Stimulated activated CD4-positive, alpha-beta T cell treated with anti-CD3 and anti-CD28 coated beads, Interleukin-1b, Interleukin-23, amount 100 ng/mL, for 1 hour (primary cell): ENCODE measurements at regions not wholly inside any gene's neighbourhood (a gene's known extent, or its start where the extent isn't known, plus 50 kb on each side); places are given as distances from the start of the nearest gene placed in this dataset.
"Not testable (repeated sequence)": the region's sequence is repeated elsewhere in the genome, so short reads cannot be mapped to it uniquely, and the experiment has no call there.

Source experiments
- DNase-seq, 2 donors: peaks; one replicate each; pipeline ENCODE4 v3.0.0-alpha.2; 2020; ENCODE audit warnings: low read depth in 2 of 2

DNA sequence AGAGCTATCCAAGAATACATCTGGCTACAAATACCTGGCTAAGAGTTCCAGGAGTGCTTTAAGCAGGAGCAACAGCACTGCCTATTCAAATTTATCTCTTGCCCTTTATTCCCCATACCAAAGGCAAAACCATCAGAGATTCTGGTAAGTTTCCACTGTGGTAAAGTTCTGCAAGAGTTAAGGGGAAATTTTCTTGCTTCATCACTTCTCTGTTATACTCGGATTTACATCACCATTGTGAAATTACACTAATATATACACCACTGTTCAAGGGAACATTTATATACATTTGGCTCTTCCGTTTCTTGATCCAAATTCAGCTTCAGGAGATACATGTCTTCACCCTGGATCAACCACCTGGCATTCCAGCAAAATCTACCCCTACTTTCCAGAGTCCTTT is 70.8 kb upstream of the PTPN13 start:
- DNase-seq = no peak

DNA sequence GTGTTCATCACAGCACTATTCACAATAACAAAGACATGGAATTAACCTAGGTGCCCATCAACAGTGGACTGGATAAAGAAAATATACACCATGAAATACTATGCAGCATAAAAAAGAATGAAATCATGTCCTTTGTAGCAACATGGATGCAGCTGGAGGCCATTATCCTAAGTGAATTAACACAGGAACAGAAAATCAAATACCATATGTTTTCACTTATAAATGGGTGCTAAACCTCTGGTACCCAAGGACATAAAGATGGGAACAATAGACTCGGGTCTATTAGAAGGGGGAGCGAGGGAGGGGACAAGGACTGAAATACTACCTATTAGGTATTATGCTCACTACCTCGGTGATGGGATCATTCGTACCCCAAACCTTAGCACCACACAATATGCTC is 66.4 kb upstream of the PTPN13 start:
- DNase-seq = not testable (repeated sequence)

GRCh38 chr4:86529436-86529835 is 64.7 kb upstream of the PTPN13 start:
- no peak for DNase-seq

DNA sequence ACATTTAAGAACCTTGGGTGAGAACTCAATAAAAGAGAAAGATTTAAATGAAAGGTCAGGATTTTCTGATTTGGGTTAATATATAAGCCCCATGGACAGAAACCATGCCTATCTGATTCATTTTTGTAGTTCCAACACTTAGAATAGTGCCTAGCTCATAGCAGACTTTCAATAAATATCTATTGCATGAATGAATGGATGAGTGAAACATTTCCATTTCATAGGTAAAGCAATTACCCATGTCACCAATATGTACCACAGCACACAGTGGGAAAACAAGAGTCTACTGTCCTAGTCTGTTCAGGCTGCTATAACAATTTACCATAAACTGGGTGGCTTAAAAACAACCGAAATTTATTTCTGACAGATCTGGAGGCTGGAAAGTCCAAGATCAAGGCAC is 63.9 kb upstream of the PTPN13 start:
- DNase-seq = no peak

- no peak for DNase-seq
These were observed 62.7 kb upstream of the PTPN13 start for GRCh38 chr4:86531440-86531839.

DNA sequence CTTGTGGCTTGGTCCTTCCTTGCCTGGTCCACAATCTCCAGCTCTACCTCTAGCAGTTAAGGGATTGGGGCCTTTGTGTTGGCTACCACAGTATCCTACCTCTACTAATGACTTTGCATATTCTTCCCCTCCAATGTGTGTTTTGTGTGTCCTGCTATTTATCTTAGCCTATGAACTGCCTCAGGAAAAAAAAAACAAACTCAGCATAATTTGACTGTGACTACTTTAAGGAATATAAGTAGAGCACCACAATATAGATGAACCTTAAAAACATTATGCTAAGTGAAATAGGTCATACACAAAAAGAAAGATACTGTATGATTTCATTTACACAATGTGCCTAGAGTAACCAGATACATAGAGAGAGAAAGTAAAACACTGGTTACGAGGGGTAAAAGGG is 61.3 kb upstream of the PTPN13 start:
- DNase-seq = no peak

- DNase-seq = no peak
These were observed 58.0 kb upstream of the PTPN13 start for GRCh38 chr4:86536151-86536550.

DNA sequence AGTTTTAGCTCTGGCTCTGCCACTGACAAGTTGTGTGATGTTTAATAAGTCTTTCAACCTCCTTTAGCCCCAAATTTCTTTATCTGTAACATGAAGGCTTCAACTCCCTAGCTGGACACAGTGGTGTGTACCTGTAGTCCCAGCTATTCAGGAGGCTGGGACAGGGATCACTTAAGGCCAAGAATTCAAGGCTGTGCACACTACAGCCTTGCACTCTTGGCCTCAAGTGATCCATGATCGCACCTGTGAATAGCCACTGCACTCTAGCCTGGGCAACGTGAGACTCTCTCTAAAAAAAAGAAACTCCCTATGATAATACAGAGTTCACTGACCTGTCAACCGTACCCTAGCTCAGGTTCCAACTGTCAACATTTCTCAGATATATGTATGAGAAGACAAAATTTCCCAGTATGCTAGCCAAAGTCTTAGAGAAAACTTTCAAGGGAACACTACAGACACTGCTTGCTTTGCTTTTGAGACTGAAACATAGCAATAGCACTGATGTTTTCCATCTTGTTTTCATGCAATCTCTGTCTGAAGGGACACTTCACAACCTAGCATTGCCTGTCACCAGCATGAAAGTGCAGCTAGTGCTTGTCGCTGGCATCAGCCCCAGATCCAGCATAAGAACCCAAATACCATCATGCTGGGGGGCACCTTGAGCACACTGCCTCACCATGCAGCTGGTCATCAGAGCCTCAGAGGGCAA is 51.6 kb upstream of the PTPN13 start:
- no peak for DNase-seq

- DNase-seq = no peak
These were observed 51.0 kb upstream of the PTPN13 start for GRCh38 chr4:86543080-86543479.

DNA sequence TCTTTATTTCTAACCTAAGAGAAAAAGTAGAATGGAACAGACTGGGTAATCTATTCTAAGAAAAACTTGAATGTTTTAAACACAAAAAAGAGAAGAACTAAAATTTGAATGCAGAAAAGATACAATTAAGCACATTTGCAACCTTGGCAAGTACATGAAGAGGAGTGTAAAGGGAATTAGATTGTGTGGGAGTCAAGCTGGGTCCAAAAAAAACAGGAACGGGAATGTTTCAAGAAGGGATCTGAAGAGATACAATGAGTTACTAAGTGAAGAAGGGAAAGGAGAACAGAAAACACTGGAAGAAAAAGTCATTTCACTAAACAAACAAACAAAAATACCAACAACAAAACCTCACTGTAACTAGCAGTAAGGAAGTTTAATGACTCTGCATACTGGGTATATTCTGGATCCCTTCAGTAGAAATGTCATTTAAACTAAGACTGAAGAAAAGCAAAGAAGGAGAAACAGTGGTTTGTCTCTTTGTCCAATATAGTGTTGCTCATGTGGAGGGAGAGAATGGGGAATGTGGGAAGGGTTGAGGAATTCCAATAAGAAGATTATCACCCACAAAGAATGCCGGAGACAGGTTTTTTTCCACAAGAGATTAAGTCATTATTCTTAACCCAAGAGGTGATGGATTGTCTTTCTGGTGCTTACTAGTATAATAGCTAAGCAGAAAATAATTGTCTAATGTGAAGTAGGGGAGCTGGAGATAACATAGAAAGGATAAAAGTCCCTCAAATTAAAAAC is 50.4 kb upstream of the PTPN13 start:
- no peak for DNase-seq

DNA sequence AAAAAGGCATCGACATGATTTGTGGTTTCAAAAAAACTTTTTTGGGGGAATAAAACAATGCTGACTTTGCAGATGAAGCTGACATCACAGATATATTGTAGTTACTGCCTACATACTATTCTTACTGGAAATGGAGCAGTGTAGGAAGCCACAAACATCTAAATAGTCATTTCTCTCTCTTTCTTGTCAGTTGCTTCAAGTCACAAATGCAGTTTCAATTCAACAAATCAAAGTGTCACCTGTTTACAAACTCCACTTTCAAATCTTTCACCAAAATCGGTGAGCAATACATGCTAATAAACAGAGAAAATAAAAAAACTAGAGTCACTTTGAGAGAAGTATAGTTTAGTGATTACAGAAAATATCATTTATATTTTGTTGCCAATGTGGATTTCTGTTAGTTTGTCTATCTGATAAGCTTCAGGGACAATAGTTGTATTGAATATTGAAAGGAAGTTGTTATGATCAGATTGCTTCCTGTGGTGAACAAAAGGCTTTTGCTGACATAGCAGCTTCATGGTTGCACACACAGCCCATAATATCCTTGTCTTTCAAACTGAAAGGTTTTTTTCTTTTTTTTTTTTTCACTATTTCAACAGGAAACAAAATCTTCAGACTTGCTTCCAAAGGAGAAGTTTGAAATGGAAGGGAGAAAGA is 49.7 kb upstream of the PTPN13 start:
- no peak for DNase-seq
